B cell (primary cell): ENCODE measurements at regions not wholly inside any gene's neighbourhood (a gene's known extent, or its start where the extent isn't known, plus 50 kb on each side); places are given as distances from the start of the nearest gene placed in this dataset. TPM values are rescaled to one million over a fixed set of nuclear protein-coding genes. Genes with fewer than 3 reads are reported as not detected.

Experiments
- ATAC-seq: fragments of 200-7000 bp; cut with Tn5 transposase; one replicate; pipeline ENCODE4 v1.10.0; 2021; ENCODE audit warnings: low read depth, mild to moderate bottlenecking, moderate number of reproducible peaks, moderate library complexity
- CTCF ChIA-PET: fragments of 350-600 bp; sonication (Branson Sonifier 250); formaldehyde crosslinking; loops from one replicate; lab custom pipeline; 2021; ENCODE audit warnings: antibody characterized with exemption, inconsistent platforms; lab: Charles Lee
- POLR2A ChIA-PET: fragments of 350-600 bp; sonication (Branson Sonifier 250); formaldehyde crosslinking; loops from one replicate; lab custom pipeline; 2021; ENCODE audit warnings: antibody characterized with exemption; lab: Charles Lee
- DNase-seq: peaks from one replicate; pipeline ENCODE4 v3.0.0; 2013
- H2AFZ ChIP-seq: 2 replicates; pipeline ENCODE4 v1.6.1; 2012; ENCODE audit warnings: mild to moderate bottlenecking, low read depth, low read length; ENCODE audit not compliant: insufficient read depth, poor library complexity, severe bottlenecking
- H3K27ac ChIP-seq, 2 donors: 1 replicate in 1 of 2; 2 replicates in 1 of 2; pipeline ENCODE4 v1.5.1; 2012 to 2013; ENCODE audit warnings: low read length in 2 of 2, mild to moderate bottlenecking in 2 of 2, moderate library complexity in 1 of 2
- H3K27me3 ChIP-seq, 4 experiments: fragments of 200-600 bp in 1 of 4; sonication (generic) in 1 of 4; replicated peaks in 1 of 4; 1 replicate in 2 of 4; 2 replicates in 2 of 4; pipeline versions ENCODE4 v1.6.1 to v1.7.0; 2013 to 2016; ENCODE audit warnings: low read length in 3 of 4, mild to moderate bottlenecking in 2 of 4, mixed read lengths in 1 of 4, moderate library complexity in 1 of 4; ENCODE audit not compliant: insufficient read depth in 4 of 4, control insufficient read depth in 3 of 4; ENCODE audit errors: control extremely low read depth in 1 of 4
- H3K36me3 ChIP-seq, 2 experiments: replicated peaks in 1 of 2; 1 replicate in 1 of 2; 2 replicates in 1 of 2; pipeline versions ENCODE4 v1.6.1 to v1.7.1; 2013; ENCODE audit warnings: low read length in 1 of 2; ENCODE audit not compliant: insufficient read depth in 2 of 2, control insufficient read depth in 1 of 2; ENCODE audit errors: control extremely low read depth in 1 of 2, extremely low read depth in 1 of 2
- H3K4me1 ChIP-seq, 2 donors: fragments of 200-600 bp in 1 of 2; sonication (generic) in 1 of 2; 1 replicate in 1 of 2; 2 replicates in 1 of 2; pipeline versions ENCODE4 v1.5.1 to v1.6.1; 2013 to 2017; ENCODE audit warnings: low read length in 2 of 2; ENCODE audit not compliant: control insufficient read depth in 2 of 2, insufficient read depth in 2 of 2
- H3K4me2 ChIP-seq: replicated peaks from 2 replicates; pipeline ENCODE3; 2012; ENCODE audit warnings: mild to moderate bottlenecking, low read depth, low read length; ENCODE audit not compliant: poor library complexity, severe bottlenecking
- H3K4me3 ChIP-seq, 5 experiments: fragments of 200-600 bp in 1 of 5; sonication (generic) in 1 of 5; 1 replicate in 3 of 5; 2 replicates in 2 of 5; pipeline versions ENCODE4 v1.5.1 to v1.7.0; 2011 to 2016; ENCODE audit warnings: low read length in 4 of 5, mild to moderate bottlenecking in 4 of 5, low read depth in 2 of 5, control low read depth in 1 of 5, moderate library complexity in 1 of 5; ENCODE audit not compliant: insufficient read depth in 1 of 5; ENCODE audit errors: control extremely low read depth in 1 of 5, extremely low read depth in 1 of 5
- H3K79me2 ChIP-seq: fragments of 200-600 bp; sonication (generic); one replicate; pipeline ENCODE4 v1.6.0; 2016; ENCODE audit warnings: low read length; ENCODE audit not compliant: control insufficient read depth, insufficient read depth
- H3K9ac ChIP-seq: fragments of 200-600 bp; sonication (generic); 2 replicates; pipeline ENCODE4 v1.6.1; 2017; ENCODE audit warnings: mild to moderate bottlenecking, low read length, moderate library complexity
- H3K9me3 ChIP-seq, 3 donors: one replicate each; pipeline versions ENCODE4 v1.6.1 to v1.7.1; 2013; ENCODE audit warnings: low read length in 2 of 3; ENCODE audit not compliant: control insufficient read depth in 2 of 3, insufficient read depth in 1 of 3; ENCODE audit errors: control extremely low read depth in 1 of 3
- H4K20me1 ChIP-seq: 2 replicates; pipeline ENCODE4 v1.6.0; 2012; ENCODE audit warnings: mild to moderate bottlenecking, low read length; ENCODE audit not compliant: insufficient read depth, control insufficient read depth, poor library complexity, severe bottlenecking
- H3K27ac Mint-ChIP-seq: one replicate; pipeline ENCODE4 v1.8.0; 2021; ENCODE audit warnings: mixed read lengths
- H3K27me3 Mint-ChIP-seq: one replicate; pipeline ENCODE4 v1.8.0; 2021; ENCODE audit warnings: mixed read lengths
- H3K4me1 Mint-ChIP-seq: one replicate; pipeline ENCODE4 v1.8.0; 2021; ENCODE audit warnings: mixed read lengths
- H3K4me3 Mint-ChIP-seq: one replicate; pipeline ENCODE4 v1.8.0; 2021; ENCODE audit warnings: mixed read lengths
- H3K9me3 Mint-ChIP-seq: one replicate; pipeline ENCODE4 v1.8.0; 2022; ENCODE audit warnings: mixed read lengths; ENCODE audit not compliant: insufficient read depth
- CTCF ChIP-seq: fragments of 200-600 bp; IDR thresholded peaks from one replicate; pipeline ENCODE4 v1.8.0; 2022; ENCODE audit warnings: antibody characterized with exemption, mild to moderate bottlenecking
- EZH2 ChIP-seq: IDR thresholded peaks from 2 replicates; pipeline ENCODE4 v1.6.1; 2012; ENCODE audit warnings: borderline replicate concordance, low read depth, mild to moderate bottlenecking, moderate library complexity, low read length; ENCODE audit not compliant: insufficient read depth, poor library complexity, severe bottlenecking
- WGBS: methylation state at CpG from one replicate; pipeline ENCODE4 v1.1.5; 2013; ENCODE audit warnings: missing lambda C conversion rate; ENCODE audit not compliant: insufficient coverage; 5-methylcytosine and 5-hydroxymethylcytosine counted together
- intact Hi-C: fragments of 100-400 bp; cut with micrococcal nuclease; formaldehyde crosslinking; loops from one replicate; pipeline ENCODE4 v1.10.0; 2022
- small RNA-seq: library from RNA; depleted of rRNA; stranded (forward); fragments of <200 nt; gene quantifications from one replicate; pipeline ENCODE3, GENCODE V24; 2012; ENCODE audit warnings: low replicate concordance, low read depth; ENCODE audit not compliant: insufficient read length

GRCh38 chr5:24433555-24433954 is 211.2 kb downstream of the CDH10 start:
- no peak overlapping the region for H2AFZ ChIP-seq
- H3K9me3 ChIP-seq = peaks cover 0 to 6% (median 0%) of the 10 kb centered on the region in 3 donors
- H3K4me1 Mint-ChIP-seq = no peaks in the 10 kb centered on the region
- DNase-seq = no peak
- TF ChIP-seq EZH2 (no peak), CTCF (no peak)
- H4K20me1 ChIP-seq = no peaks in the 10 kb centered on the region
- H3K36me3 ChIP-seq = no peaks in the 10 kb centered on the region
- POLR2A ChIA-PET = no interaction called here
- no peaks in the 10 kb centered on the region for H3K79me2 ChIP-seq
- no peak overlapping the region for H3K27ac ChIP-seq
- H3K9me3 Mint-ChIP-seq = peaks cover 7% of the 10 kb centered on the region
- no peak overlapping the region for H3K4me2 ChIP-seq
- H3K27ac Mint-ChIP-seq = no peak overlapping the region
- no peak overlapping the region for H3K9ac ChIP-seq
- no peak overlapping the region for H3K4me3 ChIP-seq
- H3K4me1 ChIP-seq = no peaks in the 10 kb centered on the region
- WGBS = no CpG with 5 or more reads among the region's 3 CpGs
- H3K4me3 Mint-ChIP-seq = no peak overlapping the region
- CTCF ChIA-PET = no interaction called here
- H3K27me3 ChIP-seq = no peaks in the 10 kb centered on the region
- H3K27me3 Mint-ChIP-seq = no peaks in the 10 kb centered on the region
- intact Hi-C loops = no loop called here
- no peak for ATAC-seq

Small RNA genes in the stretch of these regions (small RNA-seq; reads per million reads assigned to genes)
- not detected for gene AC026784.1
- not detected for gene RF00019
- not detected for gene RF00561
